Common myeloid progenitor, CD34-positive (primary cell): ENCODE measurements at regions not wholly inside any gene's neighbourhood (a gene's known extent, or its start where the extent isn't known, plus 50 kb on each side); places are given as distances from the start of the nearest gene placed in this dataset.

Source experiments
- CTCF ChIA-PET: fragments of 350-600 bp; sonication (Branson Sonifier 250); formaldehyde crosslinking; loops from one replicate; lab custom pipeline; 2021; ENCODE audit warnings: antibody characterized with exemption; lab: Charles Lee
- POLR2A ChIA-PET: fragments of 350-600 bp; sonication (Branson Sonifier 250); formaldehyde crosslinking; loops from one replicate; lab custom pipeline; 2021; ENCODE audit warnings: antibody characterized with exemption; lab: Charles Lee
- DNase-seq, 3 donors: peaks; one replicate each; pipeline versions ENCODE4 v3.0.0 to v3.0.0-alpha.2; 2013
- H3K27ac ChIP-seq, 2 experiments: 1 replicate in 1 of 2; 2 replicates in 1 of 2; pipeline ENCODE4 v1.7.0; 2013; ENCODE audit warnings: inconsistent platforms in 2 of 2, low read length in 2 of 2, mild to moderate bottlenecking in 2 of 2, low read depth in 1 of 2, moderate library complexity in 1 of 2; ENCODE audit not compliant: severe bottlenecking in 2 of 2, insufficient read depth in 1 of 2, poor library complexity in 1 of 2
- H3K27me3 ChIP-seq, 5 experiments: replicated peaks in 2 of 5; 1 replicate in 3 of 5; 2 replicates in 2 of 5; pipeline versions ENCODE4 v1.6.1 to v1.7.0; 2013; ENCODE audit warnings: low read length in 4 of 5, mild to moderate bottlenecking in 2 of 5, moderate library complexity in 2 of 5, inconsistent platforms in 1 of 5; ENCODE audit not compliant: insufficient read depth in 5 of 5, control insufficient read depth in 4 of 5
- H3K36me3 ChIP-seq, 4 experiments: 1 replicate in 2 of 4; 2 replicates in 2 of 4; pipeline versions ENCODE4 v1.6.1 to v1.7.0; 2013; ENCODE audit warnings: low read length in 3 of 4, control low read depth in 1 of 4, mild to moderate bottlenecking in 1 of 4; ENCODE audit not compliant: control insufficient read depth in 4 of 4, insufficient read depth in 4 of 4
- H3K4me1 ChIP-seq, 4 experiments: 1 replicate in 3 of 4; 2 replicates in 1 of 4; pipeline versions ENCODE4 v1.6.1 to v1.7.1; 2013; ENCODE audit warnings: low read length in 3 of 4, mild to moderate bottlenecking in 3 of 4, control low read depth in 1 of 4, inconsistent platforms in 1 of 4, moderate library complexity in 1 of 4; ENCODE audit not compliant: control insufficient read depth in 4 of 4, insufficient read depth in 4 of 4; ENCODE audit errors: control extremely low read depth in 1 of 4
- H3K4me3 ChIP-seq, 7 experiments: 1 replicate in 4 of 7; 2 replicates in 3 of 7; pipeline versions ENCODE4 v1.5.1 to v1.7.0; 2013; ENCODE audit warnings: mild to moderate bottlenecking in 7 of 7, low read length in 6 of 7, moderate library complexity in 6 of 7, inconsistent platforms in 2 of 7, low read depth in 2 of 7, control low read depth in 1 of 7; ENCODE audit not compliant: insufficient read depth in 4 of 7, control insufficient read depth in 1 of 7; ENCODE audit errors: extremely low read depth in 1 of 7
- H3K9me3 ChIP-seq, 5 experiments: 1 replicate in 4 of 5; 2 replicates in 1 of 5; pipeline versions ENCODE4 v1.6.1 to v1.7.1; 2013; ENCODE audit warnings: low read length in 4 of 5, mild to moderate bottlenecking in 2 of 5, inconsistent platforms in 1 of 5, low read depth in 1 of 5, moderate library complexity in 1 of 5; ENCODE audit not compliant: control insufficient read depth in 4 of 5, insufficient read depth in 2 of 5; ENCODE audit errors: control extremely low read depth in 1 of 5
- WGBS: methylation state at CpG from one replicate; pipeline ENCODE4 v1.1.5; 2013; ENCODE audit not compliant: insufficient coverage; 5-methylcytosine and 5-hydroxymethylcytosine counted together

- DNase-seq, result no peak
- Histone ChIP-seq H3K4me1 (no peaks in the 10 kb centered on the region), H3K9me3 (no peaks in the 10 kb centered on the region), H3K27me3 (no peaks in the 10 kb centered on the region), H3K4me3 (no peak overlapping the region), H3K27ac (no peak overlapping the region), H3K36me3 (no peaks in the 10 kb centered on the region)
- ChIA-PET CTCF (interaction anchor here (1.2 kb wide), 1 partner anchor 17 kb away, joined by 3 read pairs; no protein-coding TSS in a partner anchor), POLR2A (interaction anchor here (0.7 kb wide), 1 partner anchor 11 kb away, joined by 3 read pairs; no protein-coding TSS in a partner anchor)
- WGBS, result 93% methylated on average over 2 of the region's 2 CpGs
Observed at GRCh38 chr12:69108037-69108436, 131.3 kb upstream of the CPSF6 start.

DNA sequence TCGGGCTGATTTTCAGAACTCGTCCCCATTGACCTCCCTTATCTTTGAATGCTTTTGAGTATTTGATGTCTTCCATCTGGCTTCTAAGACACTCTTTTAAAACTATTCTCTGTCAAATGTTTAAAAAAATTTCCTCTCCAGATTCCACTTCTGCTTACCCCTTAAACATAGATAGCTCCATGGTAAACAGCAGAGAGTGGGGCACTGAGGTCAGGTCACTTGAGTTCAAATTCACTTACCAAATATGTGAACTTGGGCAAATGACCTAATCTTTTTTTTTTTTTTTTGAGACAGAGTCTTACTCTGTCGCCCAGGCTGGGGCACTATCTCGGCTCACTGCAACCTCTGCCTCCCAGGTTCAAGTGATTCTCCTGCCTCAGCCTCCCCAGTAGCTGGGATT is 126.8 kb upstream of the CPSF6 start:
- no peaks in the 10 kb centered on the region for H3K27me3 ChIP-seq
- no peak for DNase-seq
- CTCF ChIA-PET, result no interaction called here

DNA sequence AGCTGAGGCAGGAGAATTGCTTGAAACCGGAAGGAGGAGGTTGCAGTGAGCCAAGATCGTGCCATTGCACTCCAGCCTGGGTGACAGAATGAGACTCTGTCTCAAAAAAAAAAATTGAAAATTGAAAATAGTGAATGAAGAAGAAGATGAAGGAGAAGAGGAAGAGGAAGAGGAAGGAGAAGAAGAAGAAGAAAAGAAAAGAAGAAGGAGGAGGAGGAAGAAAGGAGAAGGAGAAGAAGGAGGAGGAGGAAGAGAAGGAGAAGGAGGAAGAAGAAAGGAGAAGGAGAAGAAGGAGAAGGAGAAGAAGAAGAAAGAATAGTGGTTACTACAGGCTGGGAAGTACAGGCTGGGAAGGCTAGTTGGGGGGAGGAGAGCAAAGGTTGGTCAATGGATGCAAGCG is 124.3 kb upstream of the CPSF6 start:
- no peaks in the 10 kb centered on the region for H3K4me1 ChIP-seq
- no peak for DNase-seq
- H3K9me3 ChIP-seq, result no peaks in the 10 kb centered on the region
- ChIA-PET CTCF (no interaction called here), POLR2A (no interaction called here)
- H3K27ac ChIP-seq, result no peak overlapping the region
- WGBS, result 83% methylated on average over 2 of the region's 3 CpGs
- no peaks in the 10 kb centered on the region for H3K36me3 ChIP-seq
- H3K4me3 ChIP-seq, result no peak overlapping the region
- no peaks in the 10 kb centered on the region for H3K27me3 ChIP-seq

More for the DNA sequence above, 126.8 kb upstream of the CPSF6 start:
- no peaks in the 10 kb centered on the region for H3K9me3 ChIP-seq
- H3K36me3 ChIP-seq, result no peaks in the 10 kb centered on the region
- 100% methylated on average over 2 of the region's 4 CpGs for WGBS
- H3K27ac ChIP-seq, result no peak overlapping the region
- POLR2A ChIA-PET, result no interaction called here
- no peak overlapping the region for H3K4me3 ChIP-seq
- H3K4me1 ChIP-seq, result no peaks in the 10 kb centered on the region

DNA sequence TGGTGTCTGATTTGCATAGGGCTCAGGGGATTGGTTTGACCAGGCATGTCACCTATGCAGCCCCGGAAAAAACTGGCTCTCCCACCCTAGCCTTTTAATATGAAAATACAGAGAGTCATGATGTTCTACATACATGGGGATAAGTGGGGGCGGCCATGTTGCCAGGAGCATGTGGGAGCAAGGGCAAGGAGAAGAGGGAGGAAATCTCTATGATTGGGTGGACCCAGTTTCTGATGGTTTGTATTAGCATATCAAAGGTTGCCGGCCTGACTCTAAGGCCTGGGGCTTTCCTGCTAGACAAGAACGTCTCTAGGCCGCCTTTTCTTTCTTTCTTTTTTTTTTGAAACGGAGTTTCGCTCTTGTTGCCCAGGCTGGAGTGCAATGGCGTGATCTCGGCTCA is 123.4 kb upstream of the CPSF6 start:
- CTCF ChIA-PET, result no interaction called here
- Histone ChIP-seq H3K4me3 (no peak overlapping the region), H3K4me1 (no peaks in the 10 kb centered on the region), H3K36me3 (no peaks in the 10 kb centered on the region), H3K27ac (no peak overlapping the region), H3K27me3 (no peaks in the 10 kb centered on the region), H3K9me3 (no peaks in the 10 kb centered on the region)
- POLR2A ChIA-PET, result no interaction called here
- DNase-seq, result no peak
- WGBS, result 80% methylated on average over 1 of the region's 9 CpGs

GRCh38 chr12:69117566-69118266 is 121.7 kb upstream of the CPSF6 start:
- CTCF ChIA-PET, result no interaction called here
- WGBS, result 100% methylated on average over 2 of the region's 5 CpGs

DNA sequence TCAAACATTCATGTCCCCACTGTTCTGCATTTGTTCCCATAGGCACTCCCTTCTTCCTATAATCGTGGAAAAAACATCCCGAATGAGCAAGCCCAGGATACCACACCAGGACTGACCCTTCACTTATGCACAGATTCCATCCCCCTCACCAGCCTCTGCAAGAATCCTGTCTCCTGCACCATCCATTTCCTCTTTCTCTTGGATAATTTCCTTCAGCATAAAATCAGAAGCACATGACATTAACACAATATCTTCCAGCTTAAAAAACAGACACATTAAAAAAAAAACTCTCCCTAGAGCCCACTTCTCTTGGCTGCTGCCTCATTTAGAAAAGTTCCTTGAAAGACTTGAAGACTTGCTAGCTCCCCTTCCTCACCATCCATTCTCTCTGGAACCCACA is 120.9 kb upstream of the CPSF6 start:
- WGBS, result 96% methylated on average over 2 of the region's 2 CpGs
- POLR2A ChIA-PET, result no interaction called here
- no peak overlapping the region for H3K27ac ChIP-seq

More at GRCh38 chr12:69117566-69118266, 121.7 kb upstream of the CPSF6 start:
- DNase-seq, result no peak
- Histone ChIP-seq H3K27me3 (no peaks in the 10 kb centered on the region), H3K4me3 (no peak overlapping the region), H3K27ac (no peak overlapping the region), H3K9me3 (no peaks in the 10 kb centered on the region), H3K4me1 (no peaks in the 10 kb centered on the region), H3K36me3 (no peaks in the 10 kb centered on the region)
- POLR2A ChIA-PET, result no interaction called here

DNA sequence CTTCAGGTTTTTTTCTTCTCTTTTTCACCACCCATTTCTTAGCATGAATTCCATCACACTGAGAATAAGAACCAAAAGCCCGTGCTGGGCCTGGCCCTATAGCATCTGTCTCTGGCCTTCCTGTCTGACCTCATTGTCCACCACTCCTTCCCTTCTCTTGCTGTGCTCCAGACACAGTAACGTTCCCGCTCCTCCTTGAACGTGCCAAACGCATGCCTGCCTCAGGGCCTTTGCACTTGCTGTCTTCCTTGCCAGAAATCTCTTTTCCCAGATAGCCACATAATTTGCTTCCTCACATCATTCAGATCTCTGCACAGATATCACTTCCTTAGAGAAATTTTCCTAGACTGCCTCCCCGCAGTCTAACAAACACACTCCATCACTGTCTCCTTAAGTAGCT is 119.6 kb upstream of the CPSF6 start:
- POLR2A ChIA-PET, result no interaction called here
- 98% methylated on average over 5 of the region's 6 CpGs for WGBS
- DNase-seq, result no peak
- H3K9me3 ChIP-seq, result no peaks in the 10 kb centered on the region
- no peaks in the 10 kb centered on the region for H3K36me3 ChIP-seq
- no peaks in the 10 kb centered on the region for H3K27me3 ChIP-seq
- CTCF ChIA-PET, result no interaction called here
- no peak overlapping the region for H3K27ac ChIP-seq
- no peak overlapping the region for H3K4me3 ChIP-seq
- H3K4me1 ChIP-seq, result no peaks in the 10 kb centered on the region

More for the DNA sequence above, 120.9 kb upstream of the CPSF6 start:
- H3K4me1 ChIP-seq, result no peaks in the 10 kb centered on the region
- H3K9me3 ChIP-seq, result no peaks in the 10 kb centered on the region
- H3K36me3 ChIP-seq, result no peaks in the 10 kb centered on the region
- no peaks in the 10 kb centered on the region for H3K27me3 ChIP-seq
- H3K4me3 ChIP-seq, result no peak overlapping the region
- DNase-seq, result no peak
- CTCF ChIA-PET, result no interaction called here
